ENCODE measurements at regions not wholly inside any gene's neighbourhood (a gene's known extent, or its start where the extent isn't known, plus 50 kb on each side); places are given as distances from the start of the nearest gene placed in this dataset.

GRCh38 chr10:8193546-8193945 is 139.1 kb downstream of the GATA3 start:
- Histone ChIP-seq H3K4me3 (ENCODE audit: low read length) (no peak overlapping the region), H3K27ac (ENCODE audit: low read depth, low read length) (no peak overlapping the region), H3K4me2 (ENCODE audit: low read length) (no peak overlapping the region), H3K4me1 (ENCODE audit: control insufficient read depth, low read length) (no peaks in the 10 kb centered on the region), H3K27me3 (ENCODE audit: control insufficient read depth, low read length) (no peaks in the 10 kb centered on the region; the same call in 1 of the 2 replicates), H3K9me2 (replicated peaks; ENCODE audit: control insufficient read depth, low read length) (no peaks in the 10 kb centered on the region), H4K20me1 (ENCODE audit: control insufficient read depth, insufficient read depth, low read depth, low read length) (no peaks in the 10 kb centered on the region), H3F3A (ENCODE audit: control insufficient read depth, insufficient read depth) (no peaks in the 10 kb centered on the region), H3K79me2 (ENCODE audit: control insufficient read depth, low read length) (no peaks in the 10 kb centered on the region), H3K36me3 (ENCODE audit: control insufficient read depth, low read length) (no peaks in the 10 kb centered on the region), H3K9me3 (ENCODE audit: control insufficient read depth, insufficient read depth, low read length) (no peaks in the 10 kb centered on the region)
- TF ChIP-seq, protein P1, sequence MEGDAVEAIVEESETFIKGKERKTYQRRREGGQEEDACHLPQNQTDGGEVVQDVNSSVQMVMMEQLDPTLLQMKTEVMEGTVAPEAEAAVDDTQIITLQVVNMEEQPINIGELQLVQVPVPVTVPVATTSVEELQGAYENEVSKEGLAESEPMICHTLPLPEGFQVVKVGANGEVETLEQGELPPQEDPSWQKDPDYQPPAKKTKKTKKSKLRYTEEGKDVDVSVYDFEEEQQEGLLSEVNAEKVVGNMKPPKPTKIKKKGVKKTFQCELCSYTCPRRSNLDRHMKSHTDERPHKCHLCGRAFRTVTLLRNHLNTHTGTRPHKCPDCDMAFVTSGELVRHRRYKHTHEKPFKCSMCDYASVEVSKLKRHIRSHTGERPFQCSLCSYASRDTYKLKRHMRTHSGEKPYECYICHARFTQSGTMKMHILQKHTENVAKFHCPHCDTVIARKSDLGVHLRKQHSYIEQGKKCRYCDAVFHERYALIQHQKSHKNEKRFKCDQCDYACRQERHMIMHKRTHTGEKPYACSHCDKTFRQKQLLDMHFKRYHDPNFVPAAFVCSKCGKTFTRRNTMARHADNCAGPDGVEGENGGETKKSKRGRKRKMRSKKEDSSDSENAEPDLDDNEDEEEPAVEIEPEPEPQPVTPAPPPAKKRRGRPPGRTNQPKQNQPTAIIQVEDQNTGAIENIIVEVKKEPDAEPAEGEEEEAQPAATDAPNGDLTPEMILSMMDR (IDR thresholded peaks at IDR 0.05; ENCODE audit: low read depth, low read length, poor library complexity, severe bottlenecking), result no peak
- TF ChIP-seq EZH2phosphoT487 (IDR thresholded peaks at IDR 0.05; ENCODE audit: borderline replicate concordance, low read length), result no peak

- Histone ChIP-seq H3K27ac (ENCODE audit: low read depth, low read length) (no peak overlapping the region), H3K9me3 (ENCODE audit: control insufficient read depth, insufficient read depth, low read length) (no peaks in the 10 kb centered on the region), H3F3A (ENCODE audit: control insufficient read depth, insufficient read depth) (no peaks in the 10 kb centered on the region), H3K4me3 (ENCODE audit: low read length) (no peak overlapping the region), H3K36me3 (ENCODE audit: control insufficient read depth, low read length) (no peaks in the 10 kb centered on the region), H3K4me1 (ENCODE audit: control insufficient read depth, low read length) (no peaks in the 10 kb centered on the region), H3K79me2 (ENCODE audit: control insufficient read depth, low read length) (no peaks in the 10 kb centered on the region), H3K4me2 (ENCODE audit: low read length) (no peak overlapping the region), H3K27me3 (ENCODE audit: control insufficient read depth, low read length) (no peaks in the 10 kb centered on the region; the same call in 1 of the 2 replicates), H3K9me2 (replicated peaks; ENCODE audit: control insufficient read depth, low read length) (no peaks in the 10 kb centered on the region), H4K20me1 (ENCODE audit: control insufficient read depth, insufficient read depth, low read depth, low read length) (no peaks in the 10 kb centered on the region)
- TF ChIP-seq, protein P1 (IDR thresholded peaks at IDR 0.05; ENCODE audit: low read depth, low read length, poor library complexity, severe bottlenecking), result no peak
- no peak for TF ChIP-seq EZH2phosphoT487 (IDR thresholded peaks at IDR 0.05; ENCODE audit: borderline replicate concordance, low read length)
Measured at GRCh38 chr10:8194050-8194449, 139.6 kb downstream of the GATA3 start.

GRCh38 chr10:8206882-8207281 is 152.4 kb downstream of the GATA3 start:
- Histone ChIP-seq H3K36me3 (ENCODE audit: control insufficient read depth, low read length) (no peaks in the 10 kb centered on the region), H3K4me1 (ENCODE audit: control insufficient read depth, low read length) (no peaks in the 10 kb centered on the region), H3K4me3 (ENCODE audit: low read length) (no peak overlapping the region), H4K20me1 (ENCODE audit: control insufficient read depth, insufficient read depth, low read depth, low read length) (no peaks in the 10 kb centered on the region), H3F3A (ENCODE audit: control insufficient read depth, insufficient read depth) (no peaks in the 10 kb centered on the region), H3K79me2 (ENCODE audit: control insufficient read depth, low read length) (no peaks in the 10 kb centered on the region), H3K27ac (ENCODE audit: low read depth, low read length) (no peak overlapping the region), H3K9me2 (replicated peaks; ENCODE audit: control insufficient read depth, low read length) (no peaks in the 10 kb centered on the region), H3K4me2 (ENCODE audit: low read length) (no peak overlapping the region), H3K27me3 (ENCODE audit: control insufficient read depth, low read length) (no peaks in the 10 kb centered on the region), H3K9me3 (ENCODE audit: control insufficient read depth, insufficient read depth, low read length) (no peaks in the 10 kb centered on the region)
- TF ChIP-seq, protein P1 (IDR thresholded peaks at IDR 0.05; ENCODE audit: low read depth, low read length, poor library complexity, severe bottlenecking), result no peak
- no peak for TF ChIP-seq EZH2phosphoT487 (IDR thresholded peaks at IDR 0.05; ENCODE audit: borderline replicate concordance, low read length)

Data from DOHH2 (cell line).